Ishikawa (cell line): ENCODE measurements at regions not wholly inside any gene's neighbourhood (a gene's known extent, or its start where the extent isn't known, plus 50 kb on each side); places are given as distances from the start of the nearest gene placed in this dataset.

Experiments
- CEBPB ChIP-seq: IDR thresholded peaks from 2 replicates; pipeline ENCODE4 v1.6.1; 2012
- CREB1 ChIP-seq: IDR thresholded peaks from 2 replicates; pipeline ENCODE4 v1.6.1; 2012; ENCODE audit warnings: low read depth
- EGR1 ChIP-seq: IDR thresholded peaks from 2 replicates; pipeline ENCODE4 v1.6.1; 2012
- EP300 ChIP-seq: IDR thresholded peaks from 2 replicates; pipeline ENCODE4 v1.6.1; 2012; ENCODE audit warnings: borderline replicate concordance
- FOXM1 ChIP-seq: IDR thresholded peaks from 2 replicates; pipeline ENCODE4 v1.6.1; 2012; ENCODE audit warnings: low read depth, borderline replicate concordance
- NFIC ChIP-seq: IDR thresholded peaks from 2 replicates; pipeline ENCODE4 v1.6.1; 2012
- RAD21 ChIP-seq: IDR thresholded peaks from 2 replicates; pipeline ENCODE4 v1.6.1; 2012; ENCODE audit warnings: low read depth
- REST ChIP-seq: IDR thresholded peaks from 2 replicates; pipeline ENCODE4 v1.6.1; 2012; ENCODE audit warnings: low read depth, mild to moderate bottlenecking
- TAF1 ChIP-seq: IDR thresholded peaks from 2 replicates; pipeline ENCODE4 v1.6.1; 2012; ENCODE audit warnings: low read depth, mild to moderate bottlenecking
- TCF12 ChIP-seq: IDR thresholded peaks from 2 replicates; pipeline ENCODE4 v1.6.1; 2012; ENCODE audit warnings: low read depth
- TEAD4 ChIP-seq: IDR thresholded peaks from 2 replicates; pipeline ENCODE4 v1.6.1; 2012
- YY1 ChIP-seq: IDR thresholded peaks from 2 replicates; pipeline ENCODE4 v1.6.1; 2012; ENCODE audit warnings: low read depth
- ZBTB7A ChIP-seq: IDR thresholded peaks from 2 replicates; pipeline ENCODE4 v1.6.1; 2012; ENCODE audit warnings: low read depth
- TF ChIP-seq, protein P1 (sequence below): IDR thresholded peaks from 2 replicates; pipeline ENCODE4 v1.6.1; 2012
- TF ChIP-seq, protein P2 (sequence below): IDR thresholded peaks from 2 replicates; pipeline ENCODE4 v1.6.1; 2012

- TF ChIP-seq CREB1, result no peak
- no peak for TF ChIP-seq EP300
- TF ChIP-seq CEBPB, result no peak
- TF ChIP-seq TEAD4, result no peak
- TF ChIP-seq EGR1, result no peak
- no peak for TF ChIP-seq FOXM1
- TF ChIP-seq, protein P1, sequence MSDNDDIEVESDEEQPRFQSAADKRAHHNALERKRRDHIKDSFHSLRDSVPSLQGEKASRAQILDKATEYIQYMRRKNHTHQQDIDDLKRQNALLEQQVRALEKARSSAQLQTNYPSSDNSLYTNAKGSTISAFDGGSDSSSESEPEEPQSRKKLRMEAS, result no peak
- TF ChIP-seq, protein P2, sequence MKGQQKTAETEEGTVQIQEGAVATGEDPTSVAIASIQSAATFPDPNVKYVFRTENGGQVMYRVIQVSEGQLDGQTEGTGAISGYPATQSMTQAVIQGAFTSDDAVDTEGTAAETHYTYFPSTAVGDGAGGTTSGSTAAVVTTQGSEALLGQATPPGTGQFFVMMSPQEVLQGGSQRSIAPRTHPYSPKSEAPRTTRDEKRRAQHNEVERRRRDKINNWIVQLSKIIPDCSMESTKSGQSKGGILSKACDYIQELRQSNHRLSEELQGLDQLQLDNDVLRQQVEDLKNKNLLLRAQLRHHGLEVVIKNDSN, result no peak
Observed at GRCh38 chr6:34646714-34647113, 49.9 kb downstream of the ILRUN start.

DNA sequence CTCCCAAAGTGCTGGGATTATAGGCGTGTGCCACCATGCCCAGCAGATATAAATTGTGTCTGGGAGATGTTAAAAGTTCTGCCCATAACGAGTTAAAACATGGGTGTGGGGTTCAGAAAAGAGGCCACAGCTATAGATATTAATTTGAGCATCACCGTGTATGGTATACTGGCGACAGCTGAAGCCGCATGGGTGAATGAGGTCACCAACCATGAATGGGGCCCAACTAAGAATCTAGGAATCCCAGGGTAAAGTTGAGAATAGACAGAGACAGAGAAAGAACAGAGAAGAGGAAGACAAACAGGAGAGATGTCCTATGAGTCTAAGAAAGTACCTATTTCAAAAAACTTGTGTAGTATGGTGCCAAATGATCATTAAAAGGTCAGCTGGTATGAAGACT lies 50.9 kb downstream of the ILRUN start:
- TF ChIP-seq YY1 (no peak), ZBTB7A (no peak), REST (no peak)

- no peak for TF ChIP-seq ZBTB7A
Observed at GRCh38 chr6:34644716-34645115, 51.9 kb downstream of the ILRUN start.

GRCh38 chr6:34642427-34642826 lies 54.1 kb downstream of the ILRUN start:
- TF ChIP-seq TAF1 (no peak), TCF12 (no peak), ZBTB7A (no peak), CREB1 (no peak), REST (no peak), EGR1 (no peak), RAD21 (no peak), FOXM1 (no peak), YY1 (no peak), EP300 (no peak), TEAD4 (no peak), NFIC (no peak), CEBPB (no peak)
- TF ChIP-seq, protein P2, result no peak
- TF ChIP-seq, protein P1, result no peak

GRCh38 chr6:34638834-34639736 lies 57.5 kb downstream of the ILRUN start:
- no peak for TF ChIP-seq RAD21
- no peak for TF ChIP-seq TCF12
- no peak for TF ChIP-seq CEBPB
- no peak for TF ChIP-seq TEAD4
- TF ChIP-seq, protein P1, result no peak
- TF ChIP-seq REST, result no peak
- TF ChIP-seq EP300, result no peak
- TF ChIP-seq CREB1, result no peak
- TF ChIP-seq EGR1, result no peak
- TF ChIP-seq NFIC, result no peak
